OCI-LY3 (cell line): ENCODE measurements at regions not wholly inside any gene's neighbourhood (a gene's known extent, or its start where the extent isn't known, plus 50 kb on each side); places are given as distances from the start of the nearest gene placed in this dataset.

Experiments used
- EZH2phosphoT487 ChIP-seq: fragments of 200-600 bp; shearing (Covaris generic); IDR thresholded peaks from 2 replicates; pipeline ENCODE4 v1.6.1; 2018; ENCODE audit warnings: antibody characterized with exemption, mixed run types, low read depth
- TF ChIP-seq, protein P1 (sequence below): fragments of 200-600, 300-600 bp; sonication (generic); IDR thresholded peaks from 2 replicates; pipeline ENCODE4 v1.5.1; 2014; ENCODE audit warnings: antibody characterized with exemption, low read length, low read depth

GRCh38 chr13:40302351-40302750 lies 364.1 kb downstream of the FOXO1 start:
- TF ChIP-seq, protein P1, sequence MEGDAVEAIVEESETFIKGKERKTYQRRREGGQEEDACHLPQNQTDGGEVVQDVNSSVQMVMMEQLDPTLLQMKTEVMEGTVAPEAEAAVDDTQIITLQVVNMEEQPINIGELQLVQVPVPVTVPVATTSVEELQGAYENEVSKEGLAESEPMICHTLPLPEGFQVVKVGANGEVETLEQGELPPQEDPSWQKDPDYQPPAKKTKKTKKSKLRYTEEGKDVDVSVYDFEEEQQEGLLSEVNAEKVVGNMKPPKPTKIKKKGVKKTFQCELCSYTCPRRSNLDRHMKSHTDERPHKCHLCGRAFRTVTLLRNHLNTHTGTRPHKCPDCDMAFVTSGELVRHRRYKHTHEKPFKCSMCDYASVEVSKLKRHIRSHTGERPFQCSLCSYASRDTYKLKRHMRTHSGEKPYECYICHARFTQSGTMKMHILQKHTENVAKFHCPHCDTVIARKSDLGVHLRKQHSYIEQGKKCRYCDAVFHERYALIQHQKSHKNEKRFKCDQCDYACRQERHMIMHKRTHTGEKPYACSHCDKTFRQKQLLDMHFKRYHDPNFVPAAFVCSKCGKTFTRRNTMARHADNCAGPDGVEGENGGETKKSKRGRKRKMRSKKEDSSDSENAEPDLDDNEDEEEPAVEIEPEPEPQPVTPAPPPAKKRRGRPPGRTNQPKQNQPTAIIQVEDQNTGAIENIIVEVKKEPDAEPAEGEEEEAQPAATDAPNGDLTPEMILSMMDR, result no peak
- no peak for TF ChIP-seq EZH2phosphoT487
